ENCODE measurements at regions not wholly inside any gene's neighbourhood (a gene's known extent, or its start where the extent isn't known, plus 50 kb on each side); places are given as distances from the start of the nearest gene placed in this dataset.

GRCh38 chr16:65770752-65771151, 595.7 kb upstream of the CDH5 start:
- TF ChIP-seq CTCF (IDR thresholded peaks at IDR 0.05): no peak
- TF ChIP-seq EP300 (IDR thresholded peaks at IDR 0.05): no peak
